ENCODE measurements at regions not wholly inside any gene's neighbourhood (a gene's known extent, or its start where the extent isn't known, plus 50 kb on each side); places are given as distances from the start of the nearest gene placed in this dataset.

DNA sequence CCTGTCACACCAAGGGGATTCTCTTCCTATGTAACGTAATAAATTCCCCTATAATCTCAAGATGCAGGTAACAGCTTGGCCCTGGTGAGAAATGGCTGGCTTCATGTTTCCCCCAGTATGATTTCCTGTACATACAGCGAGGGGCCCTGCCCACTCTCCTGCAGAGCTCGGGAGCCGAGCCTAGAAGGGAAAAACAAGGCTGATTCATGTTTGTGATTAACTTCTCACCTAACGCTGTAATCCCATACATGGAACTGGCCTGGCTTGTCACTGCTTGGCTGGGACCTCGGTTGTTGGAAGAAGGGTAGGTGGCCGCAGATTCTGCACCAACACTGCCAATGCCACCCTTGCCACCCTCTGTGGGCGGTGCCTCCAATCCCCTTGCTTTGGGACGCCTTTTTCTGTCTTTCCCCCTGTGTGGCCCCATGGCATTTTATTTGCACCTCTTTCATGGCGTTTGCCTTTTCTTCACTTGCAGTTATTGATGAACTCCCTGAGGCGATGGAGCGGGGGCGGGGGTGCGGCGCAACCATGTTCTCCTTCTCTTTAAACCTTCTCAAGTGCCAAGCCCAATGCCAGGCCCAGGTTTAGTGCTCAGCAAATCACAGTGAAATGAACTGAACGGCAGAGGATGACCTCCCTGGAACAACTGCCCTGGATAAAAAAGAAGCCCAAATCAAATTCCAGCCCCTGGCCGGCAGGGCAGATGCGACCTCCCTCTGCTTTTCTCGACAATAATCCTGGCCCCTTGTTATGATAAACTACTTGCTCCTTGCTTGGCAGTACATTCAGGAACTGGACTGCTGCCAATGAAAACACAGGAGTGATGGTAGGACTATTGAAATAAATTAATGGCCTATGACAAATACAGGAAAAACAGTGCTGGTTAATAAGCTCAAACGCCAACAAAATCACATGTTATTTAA, 108.1 kb downstream of the TMEM174 start:
- DNase-seq (ENCODE audit: low read depth): peak; percentile 70
- TF ChIP-seq, protein P1, sequence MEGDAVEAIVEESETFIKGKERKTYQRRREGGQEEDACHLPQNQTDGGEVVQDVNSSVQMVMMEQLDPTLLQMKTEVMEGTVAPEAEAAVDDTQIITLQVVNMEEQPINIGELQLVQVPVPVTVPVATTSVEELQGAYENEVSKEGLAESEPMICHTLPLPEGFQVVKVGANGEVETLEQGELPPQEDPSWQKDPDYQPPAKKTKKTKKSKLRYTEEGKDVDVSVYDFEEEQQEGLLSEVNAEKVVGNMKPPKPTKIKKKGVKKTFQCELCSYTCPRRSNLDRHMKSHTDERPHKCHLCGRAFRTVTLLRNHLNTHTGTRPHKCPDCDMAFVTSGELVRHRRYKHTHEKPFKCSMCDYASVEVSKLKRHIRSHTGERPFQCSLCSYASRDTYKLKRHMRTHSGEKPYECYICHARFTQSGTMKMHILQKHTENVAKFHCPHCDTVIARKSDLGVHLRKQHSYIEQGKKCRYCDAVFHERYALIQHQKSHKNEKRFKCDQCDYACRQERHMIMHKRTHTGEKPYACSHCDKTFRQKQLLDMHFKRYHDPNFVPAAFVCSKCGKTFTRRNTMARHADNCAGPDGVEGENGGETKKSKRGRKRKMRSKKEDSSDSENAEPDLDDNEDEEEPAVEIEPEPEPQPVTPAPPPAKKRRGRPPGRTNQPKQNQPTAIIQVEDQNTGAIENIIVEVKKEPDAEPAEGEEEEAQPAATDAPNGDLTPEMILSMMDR (IDR thresholded peaks at IDR 0.05; ENCODE audit: insufficient read depth, low read length): no peak

DNA sequence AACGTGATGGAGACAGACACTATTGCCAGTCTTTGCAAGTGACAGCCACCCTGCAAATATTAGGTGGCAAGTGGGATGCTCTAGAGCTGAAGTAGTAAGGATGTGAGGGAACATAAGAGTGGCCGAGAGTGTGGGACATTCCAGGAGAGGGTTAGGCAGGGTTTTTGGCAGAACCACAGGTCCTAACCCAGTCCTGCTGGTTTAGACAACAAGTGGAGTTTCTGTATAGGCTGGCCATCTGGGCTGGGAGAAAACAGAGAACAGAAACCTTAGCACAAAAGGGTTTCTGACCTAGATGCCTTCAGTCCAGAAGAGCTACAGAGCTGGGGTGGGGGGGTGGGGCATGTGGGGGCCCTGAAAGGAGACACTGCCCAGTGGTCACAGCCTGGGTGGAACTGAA, 107.4 kb downstream of the TMEM174 start:
- no peak overlapping the region for H3K4me3 ChIP-seq (ENCODE audit: low read depth, low read length)
- TF ChIP-seq, protein P1 (IDR thresholded peaks at IDR 0.05; ENCODE audit: insufficient read depth, low read length): no peak
- DNase-seq (ENCODE audit: low read depth): no peak

More for the DNA sequence above, 108.1 kb downstream of the TMEM174 start:
- H3K4me3 ChIP-seq (ENCODE audit: low read depth, low read length): no peak overlapping the region

DNA sequence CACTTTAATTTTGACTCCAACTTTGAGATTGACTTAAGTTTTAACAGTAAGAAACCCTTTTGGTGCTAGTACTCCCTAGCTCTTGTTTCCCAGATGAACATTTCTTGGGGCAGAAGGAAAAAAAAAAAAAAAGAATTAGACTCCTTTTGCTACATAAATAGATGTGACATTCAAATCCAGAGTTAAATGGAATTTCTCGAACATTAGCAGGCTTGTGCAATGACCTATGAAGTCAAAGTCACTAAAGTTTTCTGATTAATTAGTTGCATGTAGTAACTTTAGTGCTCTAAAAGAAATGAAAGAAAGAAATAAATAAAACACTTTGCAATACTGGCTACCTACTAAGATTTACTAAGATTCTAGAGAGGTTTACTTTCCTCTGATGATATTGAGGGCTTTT, 106.8 kb downstream of the TMEM174 start:
- DNase-seq (ENCODE audit: low read depth): no peak
- no peak overlapping the region for H3K4me3 ChIP-seq (ENCODE audit: low read depth, low read length)
- TF ChIP-seq, protein P1 (IDR thresholded peaks at IDR 0.05; ENCODE audit: insufficient read depth, low read length): no peak

DNA sequence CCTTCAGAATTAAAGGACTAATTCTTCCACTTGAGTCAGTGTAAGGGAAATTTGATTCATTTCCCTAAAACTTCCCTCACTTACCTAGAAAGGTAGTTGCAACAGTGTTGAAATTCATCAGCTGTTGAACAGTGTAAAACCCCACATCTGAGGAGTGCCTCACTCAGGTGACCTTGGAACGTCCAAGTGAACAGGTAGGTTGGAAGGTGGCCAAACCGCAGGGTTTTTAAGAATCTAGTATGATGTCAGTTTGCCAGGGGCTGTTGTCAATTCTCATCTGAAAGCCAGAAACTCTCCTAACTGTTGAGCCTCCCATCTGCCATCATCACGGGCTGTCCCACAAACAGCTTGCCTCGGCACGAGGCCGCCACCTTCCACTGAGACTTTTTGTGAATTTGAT, 105.7 kb downstream of the TMEM174 start:
- DNase-seq (ENCODE audit: low read depth): no peak
- TF ChIP-seq, protein P1 (IDR thresholded peaks at IDR 0.05; ENCODE audit: insufficient read depth, low read length): no peak
- H3K4me3 ChIP-seq (ENCODE audit: low read depth, low read length): no peak overlapping the region

DNA sequence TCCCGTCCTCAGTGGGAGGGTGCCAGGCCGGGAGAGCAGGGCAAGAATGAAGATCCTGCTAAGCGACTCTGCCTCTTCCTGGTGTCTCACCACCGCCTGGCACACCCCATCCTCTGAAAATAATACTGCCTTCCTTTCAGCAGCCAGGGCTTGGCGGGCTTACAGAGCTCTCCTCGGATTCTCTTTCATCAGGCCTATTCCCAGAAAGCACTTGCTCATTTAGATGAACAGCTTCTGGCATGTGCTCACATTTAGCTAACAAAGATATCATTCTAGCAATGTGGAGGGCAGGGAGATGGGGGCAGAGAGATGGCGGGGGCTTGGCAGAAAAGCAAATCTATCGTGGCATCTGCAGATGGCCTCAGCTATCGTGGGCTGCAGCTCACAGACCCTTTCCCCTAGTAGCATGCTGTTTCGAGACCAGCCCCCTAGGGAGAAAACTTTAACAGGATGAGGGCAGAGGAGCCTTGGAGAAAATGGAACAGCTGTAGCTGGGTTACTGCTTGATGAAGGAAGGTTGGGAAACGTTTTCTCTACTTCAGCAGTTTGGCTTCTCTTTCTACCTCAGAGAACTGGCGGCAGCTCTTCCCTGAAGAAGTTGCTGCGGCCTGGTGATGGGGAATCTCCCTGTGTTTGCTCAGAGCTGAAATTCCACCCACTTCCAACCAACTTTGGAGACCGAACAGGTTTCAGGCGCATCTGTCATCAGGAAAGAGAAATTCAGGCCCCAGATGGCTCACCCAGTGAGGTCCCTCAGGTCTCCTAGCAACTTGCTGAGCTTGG, 102.1 kb downstream of the TMEM174 start:
- TF ChIP-seq, protein P1 (IDR thresholded peaks at IDR 0.05; ENCODE audit: insufficient read depth, low read length): no peak
- H3K4me3 ChIP-seq (ENCODE audit: low read depth, low read length): no peak overlapping the region
- DNase-seq (ENCODE audit: low read depth): peak; percentile 32

DNA sequence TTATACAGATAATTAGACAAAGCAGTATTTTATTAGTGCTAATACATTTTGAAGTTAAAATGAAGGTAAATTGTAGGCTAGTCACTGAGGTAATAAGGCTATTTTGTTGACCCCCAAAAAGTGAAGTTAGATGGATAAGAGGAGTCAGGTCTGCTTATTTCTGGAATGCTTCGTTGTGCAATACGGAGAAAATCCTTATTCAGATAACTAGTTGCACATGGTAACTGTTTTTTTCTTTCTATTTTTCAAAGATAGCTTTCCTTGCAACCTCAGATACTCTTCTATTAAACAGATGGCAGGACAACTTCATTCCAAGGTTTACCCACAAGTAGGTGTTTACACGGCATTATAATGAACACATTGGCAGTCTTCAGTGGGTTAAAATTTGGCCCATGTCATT, 101.1 kb downstream of the TMEM174 start:
- no peak for DNase-seq (ENCODE audit: low read depth)
- TF ChIP-seq, protein P1 (IDR thresholded peaks at IDR 0.05; ENCODE audit: insufficient read depth, low read length): no peak
- no peak overlapping the region for H3K4me3 ChIP-seq (ENCODE audit: low read depth, low read length)

All from fibroblast of the aortic adventitia (primary cell).